IPS-20b (cell line): ENCODE measurements at regions not wholly inside any gene's neighbourhood (a gene's known extent, or its start where the extent isn't known, plus 50 kb on each side); places are given as distances from the start of the nearest gene placed in this dataset.

Source experiments
- H3K27ac ChIP-seq: one replicate; pipeline ENCODE4 v1.5.1; 2013; ENCODE audit warnings: low read length
- H3K27me3 ChIP-seq: 2 replicates; pipeline ENCODE4 v1.6.1; 2013; ENCODE audit warnings: mild to moderate bottlenecking, low read length, inconsistent platforms; ENCODE audit not compliant: insufficient read depth
- H3K36me3 ChIP-seq: 2 replicates; pipeline ENCODE4 v1.6.1; 2013; ENCODE audit warnings: low read depth, mild to moderate bottlenecking, inconsistent platforms, low read length, moderate library complexity; ENCODE audit not compliant: insufficient read depth
- H3K4me1 ChIP-seq: 2 replicates; pipeline ENCODE4 v1.6.1; 2013; ENCODE audit warnings: mild to moderate bottlenecking, control low read depth, inconsistent platforms, low read length, moderate library complexity; ENCODE audit not compliant: insufficient read depth
- H3K4me3 ChIP-seq: 2 replicates; pipeline ENCODE4 v1.5.1; 2013; ENCODE audit warnings: mild to moderate bottlenecking, low read length, inconsistent platforms
- H3K9ac ChIP-seq: 2 replicates; pipeline ENCODE4 v1.6.1; 2013; ENCODE audit warnings: low read depth, mild to moderate bottlenecking, inconsistent platforms, low read length, moderate library complexity
- H3K9me3 ChIP-seq: 2 replicates; pipeline ENCODE4 v1.6.1; 2013; ENCODE audit warnings: mild to moderate bottlenecking, low read depth, low read length, inconsistent platforms; ENCODE audit not compliant: insufficient read depth

GRCh38 chr7:16015981-16016380 is 329.5 kb upstream of the MEOX2 start:
- no peak overlapping the region for H3K4me3 ChIP-seq
- no peak overlapping the region for H3K9ac ChIP-seq
- H3K4me1 ChIP-seq, result no peaks in the 10 kb centered on the region
- no peak overlapping the region for H3K27ac ChIP-seq
- H3K36me3 ChIP-seq, result no peaks in the 10 kb centered on the region
- H3K27me3 ChIP-seq, result no peaks in the 10 kb centered on the region
- no peaks in the 10 kb centered on the region for H3K9me3 ChIP-seq

- Histone ChIP-seq H3K27ac (no peak overlapping the region), H3K4me1 (no peaks in the 10 kb centered on the region), H3K36me3 (no peaks in the 10 kb centered on the region), H3K9me3 (no peaks in the 10 kb centered on the region), H3K27me3 (no peaks in the 10 kb centered on the region), H3K9ac (no peak overlapping the region), H3K4me3 (no peak overlapping the region)
These were observed 327.5 kb upstream of the MEOX2 start for GRCh38 chr7:16014031-16014430.

GRCh38 chr7:16007911-16008310 is 321.4 kb upstream of the MEOX2 start:
- Histone ChIP-seq H3K36me3 (no peaks in the 10 kb centered on the region), H3K4me1 (no peaks in the 10 kb centered on the region), H3K4me3 (no peak overlapping the region), H3K27me3 (no peaks in the 10 kb centered on the region), H3K27ac (no peak overlapping the region), H3K9ac (no peak overlapping the region), H3K9me3 (no peaks in the 10 kb centered on the region)

GRCh38 chr7:16004702-16005101 is 318.2 kb upstream of the MEOX2 start:
- no peaks in the 10 kb centered on the region for H3K9me3 ChIP-seq
- no peak overlapping the region for H3K9ac ChIP-seq
- no peak overlapping the region for H3K27ac ChIP-seq
- no peaks in the 10 kb centered on the region for H3K4me1 ChIP-seq
- H3K36me3 ChIP-seq, result no peaks in the 10 kb centered on the region
- no peak overlapping the region for H3K4me3 ChIP-seq
- no peaks in the 10 kb centered on the region for H3K27me3 ChIP-seq

GRCh38 chr7:16001477-16001876 is 315.0 kb upstream of the MEOX2 start:
- Histone ChIP-seq H3K9ac (no peak overlapping the region), H3K4me1 (no peaks in the 10 kb centered on the region), H3K27me3 (no peaks in the 10 kb centered on the region), H3K9me3 (no peaks in the 10 kb centered on the region), H3K4me3 (no peak overlapping the region), H3K36me3 (no peaks in the 10 kb centered on the region), H3K27ac (no peak overlapping the region)

- Histone ChIP-seq H3K36me3 (no peaks in the 10 kb centered on the region), H3K27ac (no peak overlapping the region), H3K9me3 (no peaks in the 10 kb centered on the region), H3K4me3 (no peak overlapping the region), H3K9ac (no peak overlapping the region), H3K4me1 (no peaks in the 10 kb centered on the region), H3K27me3 (no peaks in the 10 kb centered on the region)
These were observed 312.1 kb upstream of the MEOX2 start for GRCh38 chr7:15998617-15999016.

- Histone ChIP-seq H3K9ac (no peak overlapping the region), H3K36me3 (no peaks in the 10 kb centered on the region), H3K4me1 (no peaks in the 10 kb centered on the region), H3K27me3 (no peaks in the 10 kb centered on the region), H3K9me3 (no peaks in the 10 kb centered on the region), H3K4me3 (no peak overlapping the region), H3K27ac (no peak overlapping the region)
These were observed 308.5 kb upstream of the MEOX2 start for GRCh38 chr7:15995027-15995426.

GRCh38 chr7:15989194-15989593 is 302.7 kb upstream of the MEOX2 start:
- Histone ChIP-seq H3K9me3 (no peaks in the 10 kb centered on the region), H3K4me1 (peaks cover 17% of the 10 kb centered on the region; the same call in 1 of the 2 replicates), H3K27me3 (no peaks in the 10 kb centered on the region), H3K9ac (no peak overlapping the region), H3K36me3 (no peaks in the 10 kb centered on the region), H3K27ac (no peak overlapping the region), H3K4me3 (no peak overlapping the region)

GRCh38 chr7:15985587-15986384 is 299.3 kb upstream of the MEOX2 start:
- peaks cover 17% of the 10 kb centered on the region; the same call in 1 of the 2 replicates for H3K4me1 ChIP-seq
- peak overlapping the region; percentile 40; the same call in 1 of the 2 replicates for H3K4me3 ChIP-seq
- no peaks in the 10 kb centered on the region for H3K36me3 ChIP-seq
- peak overlapping the region; percentile 71 for H3K27ac ChIP-seq
- no peak overlapping the region for H3K9ac ChIP-seq
- no peaks in the 10 kb centered on the region for H3K9me3 ChIP-seq
- no peaks in the 10 kb centered on the region for H3K27me3 ChIP-seq

- Histone ChIP-seq H3K9me3 (no peaks in the 10 kb centered on the region), H3K27ac (no peak overlapping the region), H3K4me3 (no peak overlapping the region), H3K9ac (no peak overlapping the region), H3K27me3 (no peaks in the 10 kb centered on the region), H3K36me3 (no peaks in the 10 kb centered on the region), H3K4me1 (no peaks in the 10 kb centered on the region)
These were observed 291.2 kb upstream of the MEOX2 start for GRCh38 chr7:15977663-15978062.

GRCh38 chr7:15972862-15973275 is 286.4 kb upstream of the MEOX2 start:
- Histone ChIP-seq H3K9me3 (no peaks in the 10 kb centered on the region), H3K27me3 (no peaks in the 10 kb centered on the region), H3K4me1 (no peaks in the 10 kb centered on the region), H3K27ac (no peak overlapping the region), H3K4me3 (no peak overlapping the region), H3K36me3 (no peaks in the 10 kb centered on the region), H3K9ac (no peak overlapping the region)

GRCh38 chr7:15967551-15967950 is 281.1 kb upstream of the MEOX2 start:
- H3K27me3 ChIP-seq, result no peaks in the 10 kb centered on the region
- H3K9me3 ChIP-seq, result no peaks in the 10 kb centered on the region
- no peaks in the 10 kb centered on the region for H3K4me1 ChIP-seq
- no peaks in the 10 kb centered on the region for H3K36me3 ChIP-seq
- no peak overlapping the region for H3K27ac ChIP-seq
- H3K9ac ChIP-seq, result no peak overlapping the region
- H3K4me3 ChIP-seq, result no peak overlapping the region
